ENCODE measurements at regions not wholly inside any gene's neighbourhood (a gene's known extent, or its start where the extent isn't known, plus 50 kb on each side); places are given as distances from the start of the nearest gene placed in this dataset.

GRCh38 chr5:148898413-148899075 lies 72.1 kb downstream of the ADRB2 start:
- no peak for DNase-seq (ENCODE audit: low read depth)
- TF ChIP-seq, protein P1, sequence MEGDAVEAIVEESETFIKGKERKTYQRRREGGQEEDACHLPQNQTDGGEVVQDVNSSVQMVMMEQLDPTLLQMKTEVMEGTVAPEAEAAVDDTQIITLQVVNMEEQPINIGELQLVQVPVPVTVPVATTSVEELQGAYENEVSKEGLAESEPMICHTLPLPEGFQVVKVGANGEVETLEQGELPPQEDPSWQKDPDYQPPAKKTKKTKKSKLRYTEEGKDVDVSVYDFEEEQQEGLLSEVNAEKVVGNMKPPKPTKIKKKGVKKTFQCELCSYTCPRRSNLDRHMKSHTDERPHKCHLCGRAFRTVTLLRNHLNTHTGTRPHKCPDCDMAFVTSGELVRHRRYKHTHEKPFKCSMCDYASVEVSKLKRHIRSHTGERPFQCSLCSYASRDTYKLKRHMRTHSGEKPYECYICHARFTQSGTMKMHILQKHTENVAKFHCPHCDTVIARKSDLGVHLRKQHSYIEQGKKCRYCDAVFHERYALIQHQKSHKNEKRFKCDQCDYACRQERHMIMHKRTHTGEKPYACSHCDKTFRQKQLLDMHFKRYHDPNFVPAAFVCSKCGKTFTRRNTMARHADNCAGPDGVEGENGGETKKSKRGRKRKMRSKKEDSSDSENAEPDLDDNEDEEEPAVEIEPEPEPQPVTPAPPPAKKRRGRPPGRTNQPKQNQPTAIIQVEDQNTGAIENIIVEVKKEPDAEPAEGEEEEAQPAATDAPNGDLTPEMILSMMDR (conservative IDR thresholded peaks at IDR 0.05; ENCODE audit: low read length), result no peak

DNA sequence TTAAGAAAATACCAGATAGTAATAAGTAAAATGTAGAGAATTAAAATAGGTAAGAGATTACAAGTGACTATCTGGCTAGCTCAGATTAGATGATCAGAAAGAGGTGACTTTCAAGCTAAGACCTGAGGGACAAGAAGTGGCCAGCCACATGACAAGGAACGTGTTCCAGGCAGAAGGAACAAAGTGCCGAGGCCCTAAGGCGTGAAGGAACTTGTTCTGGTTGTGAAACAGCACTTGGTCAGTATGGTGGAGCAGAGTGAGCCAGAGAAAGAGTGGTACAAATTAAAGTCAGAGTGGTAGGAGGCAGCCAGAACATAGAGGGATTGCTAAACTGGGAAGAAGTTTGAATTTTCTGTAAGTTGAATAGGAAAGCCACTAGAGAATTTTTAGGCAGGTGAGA lies 73.6 kb downstream of the ADRB2 start:
- no peak for DNase-seq (ENCODE audit: low read depth)
- H3K4me3 ChIP-seq (ENCODE audit: low read length), result no peak overlapping the region
- TF ChIP-seq, protein P1 (conservative IDR thresholded peaks at IDR 0.05; ENCODE audit: low read length), result no peak

More at GRCh38 chr5:148898413-148899075, 72.1 kb downstream of the ADRB2 start:
- H3K4me3 ChIP-seq (ENCODE audit: low read length), result no peak overlapping the region

- TF ChIP-seq, protein P1 (conservative IDR thresholded peaks at IDR 0.05; ENCODE audit: low read length), result no peak
Observed at GRCh38 chr5:148902478-148902877, 76.1 kb downstream of the ADRB2 start.

GRCh38 chr5:148903587-148903986 lies 77.2 kb downstream of the ADRB2 start:
- no peak for DNase-seq (ENCODE audit: low read depth)

More at GRCh38 chr5:148902478-148902877, 76.1 kb downstream of the ADRB2 start:
- no peak overlapping the region for H3K4me3 ChIP-seq (ENCODE audit: low read length)
- no peak for DNase-seq (ENCODE audit: low read depth)

DNA sequence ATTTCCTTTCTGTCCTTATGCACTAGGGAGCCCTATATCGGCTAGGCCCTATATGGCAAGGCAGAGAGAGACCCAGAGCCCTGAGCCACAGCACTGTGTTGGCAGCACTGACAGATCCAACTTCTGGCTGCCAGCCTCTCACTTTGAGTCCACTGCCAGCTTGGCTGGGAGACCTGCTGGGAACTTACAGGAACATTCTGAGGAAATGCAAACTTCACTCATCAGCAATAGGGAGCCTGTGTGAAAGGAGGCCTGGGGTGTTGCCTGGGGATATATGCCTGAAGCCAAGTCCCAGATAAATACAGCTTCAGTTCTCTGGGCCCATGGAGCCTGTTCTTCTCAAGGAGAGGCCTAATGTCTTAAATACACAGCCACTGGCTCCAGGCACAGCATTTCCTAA lies 78.0 kb downstream of the ADRB2 start:
- no peak overlapping the region for H3K4me3 ChIP-seq (ENCODE audit: low read length)
- TF ChIP-seq, protein P1 (conservative IDR thresholded peaks at IDR 0.05; ENCODE audit: low read length), result no peak
- no peak for DNase-seq (ENCODE audit: low read depth)

More at GRCh38 chr5:148903587-148903986, 77.2 kb downstream of the ADRB2 start:
- TF ChIP-seq, protein P1 (conservative IDR thresholded peaks at IDR 0.05; ENCODE audit: low read length), result no peak
- H3K4me3 ChIP-seq (ENCODE audit: low read length), result no peak overlapping the region

- H3K4me3 ChIP-seq (ENCODE audit: low read length), result no peak overlapping the region
- no peak for DNase-seq (ENCODE audit: low read depth)
- TF ChIP-seq, protein P1 (conservative IDR thresholded peaks at IDR 0.05; ENCODE audit: low read length), result no peak
Observed at GRCh38 chr5:148905541-148905940, 79.1 kb downstream of the ADRB2 start.

DNA sequence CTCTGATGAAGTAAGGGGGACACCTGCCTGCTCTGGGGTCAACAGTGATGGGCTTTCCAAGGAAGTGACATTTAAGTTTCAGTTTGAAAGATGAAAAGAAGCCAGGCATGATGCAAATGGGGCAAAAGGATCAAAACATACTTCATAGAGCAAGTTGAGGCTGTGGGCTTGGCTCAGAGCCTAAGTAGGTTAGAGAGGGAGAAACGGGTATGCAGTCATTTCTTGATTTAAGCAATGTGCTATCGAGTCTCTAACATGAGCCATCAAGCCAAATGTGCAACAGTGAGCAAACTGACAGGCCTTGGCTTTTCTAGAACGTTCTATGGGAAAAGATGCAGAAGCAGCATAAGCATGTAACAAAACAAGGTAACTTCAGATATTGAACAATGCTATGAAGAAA lies 80.6 kb downstream of the ADRB2 start:
- no peak for DNase-seq (ENCODE audit: low read depth)

More for the DNA sequence above, 80.6 kb downstream of the ADRB2 start:
- TF ChIP-seq, protein P1 (conservative IDR thresholded peaks at IDR 0.05; ENCODE audit: low read length), result no peak
- no peak overlapping the region for H3K4me3 ChIP-seq (ENCODE audit: low read length)

All from AG10803 (cell line).